ENCODE measurements at regions not wholly inside any gene's neighbourhood (a gene's known extent, or its start where the extent isn't known, plus 50 kb on each side); places are given as distances from the start of the nearest gene placed in this dataset.

GRCh38 chr5:96075579-96076289, 114.1 kb upstream of the ELL2 start:
- DNase-seq, result no peak
- peaks cover 10% of the 10 kb centered on the region for H3K4me1 ChIP-seq (ENCODE audit: control insufficient read depth, insufficient read depth, low read length)
- WGBS, 2 experiments (ENCODE audit: insufficient coverage in 1 of 2, insufficient read length in 1 of 2), result 78 to 89% methylated on average over 1 to 2 of the region's 2 CpGs
- peaks cover 2% of the 10 kb centered on the region for H3K27me3 Mint-ChIP-seq (ENCODE audit: insufficient read depth)
- no peak overlapping the region for H3K27ac Mint-ChIP-seq
- H3K9me3 ChIP-seq (ENCODE audit: control insufficient read depth, low read length), result no peaks in the 10 kb centered on the region
- H3K36me3 Mint-ChIP-seq (ENCODE audit: low read depth), result no peaks in the 10 kb centered on the region
- H3K4me1 Mint-ChIP-seq, result peaks cover 31% of the 10 kb centered on the region
- no peak overlapping the region for H3K9ac ChIP-seq (ENCODE audit: extremely low read depth, low read length, poor library complexity, severe bottlenecking)
- H3K4me3 Mint-ChIP-seq, result no peak overlapping the region
- no peaks in the 10 kb centered on the region for H3K9me3 Mint-ChIP-seq
- TF ChIP-seq, protein P1, sequence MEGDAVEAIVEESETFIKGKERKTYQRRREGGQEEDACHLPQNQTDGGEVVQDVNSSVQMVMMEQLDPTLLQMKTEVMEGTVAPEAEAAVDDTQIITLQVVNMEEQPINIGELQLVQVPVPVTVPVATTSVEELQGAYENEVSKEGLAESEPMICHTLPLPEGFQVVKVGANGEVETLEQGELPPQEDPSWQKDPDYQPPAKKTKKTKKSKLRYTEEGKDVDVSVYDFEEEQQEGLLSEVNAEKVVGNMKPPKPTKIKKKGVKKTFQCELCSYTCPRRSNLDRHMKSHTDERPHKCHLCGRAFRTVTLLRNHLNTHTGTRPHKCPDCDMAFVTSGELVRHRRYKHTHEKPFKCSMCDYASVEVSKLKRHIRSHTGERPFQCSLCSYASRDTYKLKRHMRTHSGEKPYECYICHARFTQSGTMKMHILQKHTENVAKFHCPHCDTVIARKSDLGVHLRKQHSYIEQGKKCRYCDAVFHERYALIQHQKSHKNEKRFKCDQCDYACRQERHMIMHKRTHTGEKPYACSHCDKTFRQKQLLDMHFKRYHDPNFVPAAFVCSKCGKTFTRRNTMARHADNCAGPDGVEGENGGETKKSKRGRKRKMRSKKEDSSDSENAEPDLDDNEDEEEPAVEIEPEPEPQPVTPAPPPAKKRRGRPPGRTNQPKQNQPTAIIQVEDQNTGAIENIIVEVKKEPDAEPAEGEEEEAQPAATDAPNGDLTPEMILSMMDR (conservative IDR thresholded peaks at IDR 0.05), result no peak
- no peak overlapping the region for H3K27ac ChIP-seq (ENCODE audit: low read depth, low read length)
- no peaks in the 10 kb centered on the region for H3K27me3 ChIP-seq (ENCODE audit: control insufficient read depth, insufficient read depth, low read length, poor library complexity, severe bottlenecking)
- H3K36me3 ChIP-seq (ENCODE audit: control insufficient read depth, insufficient read depth, low read length), result no peaks in the 10 kb centered on the region
- H3K4me3 ChIP-seq (ENCODE audit: low read length), result no peak overlapping the region

GRCh38 chr5:96074870-96075269, 113.2 kb upstream of the ELL2 start:
- no peak for DNase-seq
- TF ChIP-seq, protein P1 (conservative IDR thresholded peaks at IDR 0.05), result no peak
- Histone ChIP-seq H3K4me3 (ENCODE audit: low read length) (no peak overlapping the region), H3K36me3 (ENCODE audit: control insufficient read depth, insufficient read depth, low read length) (no peaks in the 10 kb centered on the region), H3K27ac (ENCODE audit: low read depth, low read length) (no peak overlapping the region), H3K9me3 (ENCODE audit: control insufficient read depth, low read length) (no peaks in the 10 kb centered on the region), H3K27me3 (ENCODE audit: control insufficient read depth, insufficient read depth, low read length, poor library complexity, severe bottlenecking) (no peaks in the 10 kb centered on the region), H3K4me1 (ENCODE audit: control insufficient read depth, insufficient read depth, low read length) (peaks cover 10% of the 10 kb centered on the region), H3K9ac (ENCODE audit: extremely low read depth, low read length, poor library complexity, severe bottlenecking) (no peak overlapping the region)
- H3K27ac Mint-ChIP-seq, result no peak overlapping the region
- no peak overlapping the region for H3K4me3 Mint-ChIP-seq
- H3K36me3 Mint-ChIP-seq (ENCODE audit: low read depth), result no peaks in the 10 kb centered on the region
- WGBS, 2 experiments (ENCODE audit: insufficient coverage in 1 of 2, insufficient read length in 1 of 2), result 80 to 88% methylated on average over 1 to 2 of the region's 2 CpGs
- H3K27me3 Mint-ChIP-seq (ENCODE audit: insufficient read depth), result peaks cover 2% of the 10 kb centered on the region
- no peaks in the 10 kb centered on the region for H3K9me3 Mint-ChIP-seq
- peaks cover 28% of the 10 kb centered on the region for H3K4me1 Mint-ChIP-seq

- no peak overlapping the region for H3K27ac ChIP-seq (ENCODE audit: low read depth, low read length)
- 90 to 100% methylated on average over 1 of the region's 1 CpG for WGBS, 2 experiments (ENCODE audit: insufficient coverage in 1 of 2, insufficient read length in 1 of 2)
- no peaks in the 10 kb centered on the region for H3K9me3 ChIP-seq (ENCODE audit: control insufficient read depth, low read length)
These were observed 112.8 kb upstream of the ELL2 start for GRCh38 chr5:96074460-96074859.

More at GRCh38 chr5:96074460-96074859, 112.8 kb upstream of the ELL2 start:
- no peak for DNase-seq
- H3K4me3 ChIP-seq (ENCODE audit: low read length), result no peak overlapping the region
- Mint-ChIP-seq H3K4me3 (no peak overlapping the region), H3K27ac (no peak overlapping the region), H3K4me1 (peaks cover 28% of the 10 kb centered on the region), H3K36me3 (ENCODE audit: low read depth) (no peaks in the 10 kb centered on the region), H3K27me3 (ENCODE audit: insufficient read depth) (peaks cover 2% of the 10 kb centered on the region), H3K9me3 (no peaks in the 10 kb centered on the region)
- H3K36me3 ChIP-seq (ENCODE audit: control insufficient read depth, insufficient read depth, low read length), result no peaks in the 10 kb centered on the region
- no peaks in the 10 kb centered on the region for H3K27me3 ChIP-seq (ENCODE audit: control insufficient read depth, insufficient read depth, low read length, poor library complexity, severe bottlenecking)
- TF ChIP-seq, protein P1 (conservative IDR thresholded peaks at IDR 0.05), result no peak
- H3K4me1 ChIP-seq (ENCODE audit: control insufficient read depth, insufficient read depth, low read length), result peaks cover 10% of the 10 kb centered on the region
- H3K9ac ChIP-seq (ENCODE audit: extremely low read depth, low read length, poor library complexity, severe bottlenecking), result no peak overlapping the region
